Left lung (tissue), 4 donors: ENCODE measurements at regions not wholly inside any gene's neighbourhood (a gene's known extent, or its start where the extent isn't known, plus 50 kb on each side); places are given as distances from the start of the nearest gene placed in this dataset.

Source experiments
- ATAC-seq: fragments of 200-7000 bp; cut with Tn5 transposase; one replicate; pipeline ENCODE4 v1.9.1; 2020; ENCODE audit warnings: moderate library complexity
- DNase-seq, 4 donors: peaks; one replicate each; pipeline ENCODE4 v3.0.0-alpha.2; 2013 to 2020
- H3K27ac ChIP-seq, 2 donors: fragments of 200-600 bp; sonication (generic) in 1 of 2; one replicate each; pipeline versions ENCODE4 v1.5.0 to v1.8.0; 2020 to 2021
- H3K27me3 ChIP-seq, 2 donors: fragments of 200-600 bp; sonication (generic) in 1 of 2; one replicate each; pipeline versions ENCODE4 v1.5.0 to v1.8.0; 2020 to 2021
- H3K36me3 ChIP-seq, 2 donors: fragments of 200-600 bp; sonication (generic) in 1 of 2; one replicate each; pipeline versions ENCODE4 v1.5.0 to v1.8.0; 2020 to 2021
- H3K4me1 ChIP-seq, 2 donors: fragments of 200-600 bp; one replicate each; pipeline ENCODE4 v1.8.0; 2021
- H3K4me3 ChIP-seq, 2 donors: fragments of 200-600 bp; sonication (generic) in 1 of 2; one replicate each; pipeline versions ENCODE4 v1.5.0 to v1.8.0; 2020 to 2021; ENCODE audit warnings: mild to moderate bottlenecking in 1 of 2
- H3K9me3 ChIP-seq, 2 donors: fragments of 200-600 bp; sonication (generic) in 1 of 2; one replicate each; pipeline versions ENCODE4 v1.5.0 to v1.8.0; 2020 to 2021
- intact Hi-C, 2 donors: fragments of 100-400 bp; cut with DNase I; formaldehyde crosslinking; loops; one replicate each; pipeline versions ENCODE4 v1.11.2 to v1.14.2; 2022
- TF ChIP-seq, protein P1 (sequence below), 2 donors: fragments of 200-600 bp; sonication (generic) in 1 of 2; IDR thresholded peaks; one replicate each; pipeline versions ENCODE4 v1.5.0 to v1.8.0; 2021; ENCODE audit warnings: antibody characterized with exemption in 2 of 2
- donor health status: DM: no; HTN: yes; CAD: no.
- donor health status: DM: no; HTN: no; CAD: no.

GRCh38 chr17:71455219-71455618, 665.6 kb upstream of the SOX9 start:
- DNase-seq (no peak), ATAC-seq (no peak)
- Histone ChIP-seq H3K4me1 (no peaks in the 10 kb centered on the region), H3K27ac (no peak overlapping the region), H3K27me3 (no peaks in the 10 kb centered on the region), H3K9me3 (no peaks in the 10 kb centered on the region), H3K4me3 (no peak overlapping the region), H3K36me3 (no peaks in the 10 kb centered on the region)
- TF ChIP-seq, protein P1, sequence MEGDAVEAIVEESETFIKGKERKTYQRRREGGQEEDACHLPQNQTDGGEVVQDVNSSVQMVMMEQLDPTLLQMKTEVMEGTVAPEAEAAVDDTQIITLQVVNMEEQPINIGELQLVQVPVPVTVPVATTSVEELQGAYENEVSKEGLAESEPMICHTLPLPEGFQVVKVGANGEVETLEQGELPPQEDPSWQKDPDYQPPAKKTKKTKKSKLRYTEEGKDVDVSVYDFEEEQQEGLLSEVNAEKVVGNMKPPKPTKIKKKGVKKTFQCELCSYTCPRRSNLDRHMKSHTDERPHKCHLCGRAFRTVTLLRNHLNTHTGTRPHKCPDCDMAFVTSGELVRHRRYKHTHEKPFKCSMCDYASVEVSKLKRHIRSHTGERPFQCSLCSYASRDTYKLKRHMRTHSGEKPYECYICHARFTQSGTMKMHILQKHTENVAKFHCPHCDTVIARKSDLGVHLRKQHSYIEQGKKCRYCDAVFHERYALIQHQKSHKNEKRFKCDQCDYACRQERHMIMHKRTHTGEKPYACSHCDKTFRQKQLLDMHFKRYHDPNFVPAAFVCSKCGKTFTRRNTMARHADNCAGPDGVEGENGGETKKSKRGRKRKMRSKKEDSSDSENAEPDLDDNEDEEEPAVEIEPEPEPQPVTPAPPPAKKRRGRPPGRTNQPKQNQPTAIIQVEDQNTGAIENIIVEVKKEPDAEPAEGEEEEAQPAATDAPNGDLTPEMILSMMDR (IDR thresholded peaks at IDR 0.05), result no peak
- intact Hi-C loops, result no loop called here

GRCh38 chr17:71458322-71458721, 662.5 kb upstream of the SOX9 start:
- intact Hi-C loops, result no loop called here

DNA sequence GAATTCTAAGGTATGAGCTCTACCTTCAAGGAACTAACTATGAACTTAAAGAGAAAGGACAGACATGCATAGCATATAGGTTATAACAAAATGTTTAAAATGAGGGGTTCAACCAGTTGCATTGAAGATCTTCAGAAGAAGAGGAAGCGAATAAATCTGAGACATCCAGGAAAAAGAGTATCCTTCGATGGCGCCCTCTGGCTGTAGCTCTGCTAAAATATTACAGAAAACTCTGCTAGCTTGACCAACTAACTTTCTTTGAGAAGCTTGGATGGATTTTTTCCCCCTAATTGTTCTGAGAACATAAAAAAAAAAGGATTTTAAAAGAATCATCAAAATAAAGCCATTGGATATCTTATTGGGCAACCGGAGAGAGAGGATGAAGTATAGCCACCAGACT, 659.9 kb upstream of the SOX9 start:
- no peak overlapping the region for H3K27ac ChIP-seq
- TF ChIP-seq, protein P1 (IDR thresholded peaks at IDR 0.05), result peak; percentile 14 to 18
- H3K4me1 ChIP-seq, result no peaks in the 10 kb centered on the region
- peak; percentile 29 for ATAC-seq
- H3K36me3 ChIP-seq, result no peaks in the 10 kb centered on the region
- H3K27me3 ChIP-seq, result no peaks in the 10 kb centered on the region
- intact Hi-C loops, result no loop called here
- no peaks in the 10 kb centered on the region for H3K9me3 ChIP-seq
- H3K4me3 ChIP-seq, result no peak overlapping the region
- DNase-seq, result no peak

More at GRCh38 chr17:71458322-71458721, 662.5 kb upstream of the SOX9 start:
- no peak overlapping the region for H3K4me3 ChIP-seq
- ATAC-seq (no peak), DNase-seq (no peak)
- no peaks in the 10 kb centered on the region for H3K27me3 ChIP-seq
- no peaks in the 10 kb centered on the region for H3K9me3 ChIP-seq
- H3K27ac ChIP-seq, result no peak overlapping the region
- no peaks in the 10 kb centered on the region for H3K4me1 ChIP-seq
- TF ChIP-seq, protein P1 (IDR thresholded peaks at IDR 0.05), result no peak
- H3K36me3 ChIP-seq, result no peaks in the 10 kb centered on the region

GRCh38 chr17:71461498-71462169, 659.2 kb upstream of the SOX9 start:
- DNase-seq (no peak), ATAC-seq (no peak)
- H3K27me3 ChIP-seq, result no peaks in the 10 kb centered on the region
- no peaks in the 10 kb centered on the region for H3K9me3 ChIP-seq
- no peak overlapping the region for H3K27ac ChIP-seq
- H3K36me3 ChIP-seq, result no peaks in the 10 kb centered on the region
- intact Hi-C loops, result no loop called here
- no peaks in the 10 kb centered on the region for H3K4me1 ChIP-seq
- H3K4me3 ChIP-seq, result no peak overlapping the region
- TF ChIP-seq, protein P1 (IDR thresholded peaks at IDR 0.05), result no peak

GRCh38 chr17:71464241-71464640, 656.6 kb upstream of the SOX9 start:
- Histone ChIP-seq H3K36me3 (no peaks in the 10 kb centered on the region), H3K4me1 (no peaks in the 10 kb centered on the region), H3K4me3 (no peak overlapping the region), H3K27ac (no peak overlapping the region), H3K27me3 (no peaks in the 10 kb centered on the region), H3K9me3 (no peaks in the 10 kb centered on the region)
- TF ChIP-seq, protein P1 (IDR thresholded peaks at IDR 0.05), result no peak
- no peak for DNase-seq
- no peak for ATAC-seq
- intact Hi-C loops, result no loop called here
